ENCODE measurements at regions not wholly inside any gene's neighbourhood (a gene's known extent, or its start where the extent isn't known, plus 50 kb on each side); places are given as distances from the start of the nearest gene placed in this dataset.

DNA sequence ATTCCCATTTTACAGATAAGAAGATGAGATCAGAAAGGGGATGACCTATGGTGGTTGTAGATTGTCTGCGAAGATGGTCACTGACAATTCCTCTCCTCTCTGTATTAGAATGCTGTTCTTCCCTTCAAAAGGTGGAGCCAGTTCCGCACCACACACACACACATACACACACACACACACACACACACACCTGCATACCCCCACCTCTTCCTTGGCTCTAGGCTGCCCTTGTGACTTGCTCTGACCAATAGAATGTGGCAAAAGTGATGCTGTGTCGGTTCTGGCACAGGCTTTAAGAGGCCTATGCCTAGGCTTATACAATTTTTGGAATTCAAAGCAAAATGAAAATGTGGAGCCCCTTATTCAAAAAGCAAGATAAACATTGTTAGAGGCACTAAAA is 88.0 kb downstream of the ZFP36L2 start:
- TF ChIP-seq, protein P1, sequence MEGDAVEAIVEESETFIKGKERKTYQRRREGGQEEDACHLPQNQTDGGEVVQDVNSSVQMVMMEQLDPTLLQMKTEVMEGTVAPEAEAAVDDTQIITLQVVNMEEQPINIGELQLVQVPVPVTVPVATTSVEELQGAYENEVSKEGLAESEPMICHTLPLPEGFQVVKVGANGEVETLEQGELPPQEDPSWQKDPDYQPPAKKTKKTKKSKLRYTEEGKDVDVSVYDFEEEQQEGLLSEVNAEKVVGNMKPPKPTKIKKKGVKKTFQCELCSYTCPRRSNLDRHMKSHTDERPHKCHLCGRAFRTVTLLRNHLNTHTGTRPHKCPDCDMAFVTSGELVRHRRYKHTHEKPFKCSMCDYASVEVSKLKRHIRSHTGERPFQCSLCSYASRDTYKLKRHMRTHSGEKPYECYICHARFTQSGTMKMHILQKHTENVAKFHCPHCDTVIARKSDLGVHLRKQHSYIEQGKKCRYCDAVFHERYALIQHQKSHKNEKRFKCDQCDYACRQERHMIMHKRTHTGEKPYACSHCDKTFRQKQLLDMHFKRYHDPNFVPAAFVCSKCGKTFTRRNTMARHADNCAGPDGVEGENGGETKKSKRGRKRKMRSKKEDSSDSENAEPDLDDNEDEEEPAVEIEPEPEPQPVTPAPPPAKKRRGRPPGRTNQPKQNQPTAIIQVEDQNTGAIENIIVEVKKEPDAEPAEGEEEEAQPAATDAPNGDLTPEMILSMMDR (IDR thresholded peaks at IDR 0.05; ENCODE audit: low read depth, low read length, poor library complexity, severe bottlenecking) = no peak
- TF ChIP-seq EZH2phosphoT487 (IDR thresholded peaks at IDR 0.05; ENCODE audit: borderline replicate concordance, low read length) = no peak
